Epithelial cell of proximal tubule (primary cell): ENCODE measurements at regions not wholly inside any gene's neighbourhood (a gene's known extent, or its start where the extent isn't known, plus 50 kb on each side); places are given as distances from the start of the nearest gene placed in this dataset.

ENCODE experiments used
- DNase-seq: peaks from one replicate; pipeline ENCODE4 v3.0.0-alpha.2; 2011; ENCODE audit warnings: low read depth
- H3K4me3 ChIP-seq: 2 replicates; pipeline ENCODE4 v1.5.1; 2011; ENCODE audit warnings: low read depth, mild to moderate bottlenecking, low read length
- CTCF ChIP-seq: conservative IDR thresholded peaks from 2 replicates; pipeline ENCODE4 v1.5.1; 2012; ENCODE audit warnings: low read depth, mild to moderate bottlenecking, low read length

GRCh38 chr14:59117754-59118528 lies 70.5 kb upstream of the DAAM1 start:
- no peak for DNase-seq
- TF ChIP-seq CTCF, result no peak

GRCh38 chr14:59120921-59121320 lies 67.5 kb upstream of the DAAM1 start:
- no peak for DNase-seq
- no peak overlapping the region for H3K4me3 ChIP-seq
- no peak for TF ChIP-seq CTCF

More at GRCh38 chr14:59117754-59118528, 70.5 kb upstream of the DAAM1 start:
- no peak overlapping the region for H3K4me3 ChIP-seq

GRCh38 chr14:59123531-59123930 lies 64.9 kb upstream of the DAAM1 start:
- no peak for DNase-seq
- TF ChIP-seq CTCF, result no peak
- H3K4me3 ChIP-seq, result no peak overlapping the region

- H3K4me3 ChIP-seq, result no peak overlapping the region
- TF ChIP-seq CTCF, result peak; percentile 54
- peak; percentile 6 for DNase-seq
These were observed 64.5 kb upstream of the DAAM1 start for GRCh38 chr14:59123975-59124374.

- H3K4me3 ChIP-seq, result no peak overlapping the region
- no peak for TF ChIP-seq CTCF
- no peak for DNase-seq
These were observed 63.3 kb upstream of the DAAM1 start for GRCh38 chr14:59125156-59125555.

- H3K4me3 ChIP-seq, result no peak overlapping the region
- peak; percentile 4 for DNase-seq
- peak; percentile 81 for TF ChIP-seq CTCF
These were observed 61.6 kb upstream of the DAAM1 start for GRCh38 chr14:59126714-59127436.

GRCh38 chr14:59127437-59127732 lies 61.1 kb upstream of the DAAM1 start:
- no peak for DNase-seq
- no peak for TF ChIP-seq CTCF
- no peak overlapping the region for H3K4me3 ChIP-seq
